Fibroblast of lung (primary cell): ENCODE measurements at regions not wholly inside any gene's neighbourhood (a gene's known extent, or its start where the extent isn't known, plus 50 kb on each side); places are given as distances from the start of the nearest gene placed in this dataset.
"Not testable (repeated sequence)": the region's sequence is repeated elsewhere in the genome, so short reads cannot be mapped to it uniquely, and the experiment has no call there.

Source experiments
- CTCF ChIP-seq, 2 donors: IDR thresholded peaks in 1 of 2; conservative IDR thresholded peaks in 1 of 2; 1 replicate in 1 of 2; 2 replicates in 1 of 2; pipeline ENCODE4 v1.5.1; 2011 to 2012; ENCODE audit warnings: low read length in 2 of 2, control low read depth in 1 of 2, inconsistent platforms in 1 of 2, low read depth in 1 of 2, mild to moderate bottlenecking in 1 of 2
- EZH2 ChIP-seq: IDR thresholded peaks from 2 replicates; pipeline ENCODE4 v1.5.1; 2012; ENCODE audit warnings: low read length, control low read depth, mild to moderate bottlenecking; ENCODE audit errors: missing control alignments

GRCh38 chr6:57901445-57901844, 584.0 kb downstream of the PRIM2 start:
- TF ChIP-seq CTCF (conservative IDR thresholded peaks at IDR 0.05 in 1 of 2, IDR thresholded peaks at IDR 0.05 in 1 of 2; ENCODE audit: low read depth in 1 of 2, low read length in 2 of 2); EZH2: not testable (repeated sequence)
